Psoas muscle (tissue), 7 donors: ENCODE measurements at regions not wholly inside any gene's neighbourhood (a gene's known extent, or its start where the extent isn't known, plus 50 kb on each side); places are given as distances from the start of the nearest gene placed in this dataset.

Source experiments
- ATAC-seq, 4 donors: fragments of 200-7000 bp; cut with Tn5 transposase; one replicate each; pipeline ENCODE4 v1.9.1; 2020; ENCODE audit warnings: moderate library complexity in 3 of 4, mild to moderate bottlenecking in 2 of 4
- DNase-seq, 2 donors: peaks; one replicate each; pipeline ENCODE4 v3.0.0-alpha.2; 2020
- H3K27ac ChIP-seq: fragments of 200-600 bp; one replicate; pipeline ENCODE4 v1.8.0; 2022
- H3K27me3 ChIP-seq, 3 donors: fragments of 200-600 bp in 1 of 3; one replicate each; pipeline versions ENCODE4 v1.6.1 to v1.8.0; 2013 to 2022; ENCODE audit warnings: low read length in 2 of 3, mild to moderate bottlenecking in 2 of 3, moderate library complexity in 1 of 3; ENCODE audit not compliant: insufficient read depth in 3 of 3
- H3K36me3 ChIP-seq, 2 donors: fragments of 200-600 bp in 1 of 2; one replicate each; pipeline versions ENCODE4 v1.6.1 to v1.8.0; 2013 to 2022; ENCODE audit warnings: low read depth in 1 of 2, mild to moderate bottlenecking in 1 of 2, moderate library complexity in 1 of 2; ENCODE audit not compliant: insufficient read depth in 1 of 2
- H3K4me1 ChIP-seq: fragments of 200-600 bp; one replicate; pipeline ENCODE4 v1.8.0; 2022
- H3K4me3 ChIP-seq: fragments of 200-600 bp; one replicate; pipeline ENCODE4 v1.8.0; 2022; ENCODE audit warnings: mild to moderate bottlenecking
- H3K9me3 ChIP-seq: fragments of 200-600 bp; one replicate; pipeline ENCODE4 v1.8.0; 2022
- WGBS, 3 donors: extraction: QIAGEN DNeasy Blood & Tissue Kit; methylation state at CpG; one replicate each; pipeline versions ENCODE4 v1.1.6 to v1.1.7; 2013; 5-methylcytosine and 5-hydroxymethylcytosine counted together
- intact Hi-C, 2 donors: fragments of 100-400 bp; cut with DNase I; formaldehyde crosslinking; loops; one replicate each; pipeline versions ENCODE4 v1.11.0 to v1.14.2; 2022
- TF ChIP-seq, protein P1 (sequence below): fragments of 200-600 bp; IDR thresholded peaks from one replicate; pipeline ENCODE4 v1.8.0; 2022; ENCODE audit warnings: antibody characterized with exemption
- donor health status: healthy with polysubstance abuse.
- donor health status: DM: no; HTN: no; CAD: no; lungs with moderate emphysema.
- donor health status: Bipolar disorder and iron deficiency.
- donor health status: healthy.
- donor health status: DM: yes; HTN: yes; CAD: no.
- donor health status: DM: no; HTN: no; CAD: no.
- donor health status: DM: yes; HTN: yes; CAD: no.

DNA sequence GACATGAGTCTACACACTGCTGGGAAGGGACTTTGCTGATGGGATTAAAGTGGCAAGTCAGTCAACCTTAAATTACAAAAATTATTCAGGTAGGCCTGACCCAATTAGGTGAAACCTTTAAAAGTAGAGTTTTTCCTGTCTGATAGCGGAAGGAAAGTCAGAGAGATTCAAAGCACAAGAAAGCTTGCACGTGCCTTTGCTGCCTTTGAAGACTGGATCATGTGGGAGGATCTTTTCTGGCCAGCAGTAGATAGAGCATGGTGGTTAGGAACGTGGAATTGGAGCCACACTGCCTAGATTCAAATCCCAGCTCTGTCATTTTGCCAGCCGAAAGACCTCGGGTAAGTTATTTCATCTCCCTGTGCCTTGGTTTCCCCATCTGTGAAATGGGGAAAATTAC lies 265.8 kb upstream of the PROK2 start:
- WGBS, 3 donors: 91 to 92% (median 92%) methylated on average over 5 of the region's 5 CpGs
- intact Hi-C loops: no loop called here

DNA sequence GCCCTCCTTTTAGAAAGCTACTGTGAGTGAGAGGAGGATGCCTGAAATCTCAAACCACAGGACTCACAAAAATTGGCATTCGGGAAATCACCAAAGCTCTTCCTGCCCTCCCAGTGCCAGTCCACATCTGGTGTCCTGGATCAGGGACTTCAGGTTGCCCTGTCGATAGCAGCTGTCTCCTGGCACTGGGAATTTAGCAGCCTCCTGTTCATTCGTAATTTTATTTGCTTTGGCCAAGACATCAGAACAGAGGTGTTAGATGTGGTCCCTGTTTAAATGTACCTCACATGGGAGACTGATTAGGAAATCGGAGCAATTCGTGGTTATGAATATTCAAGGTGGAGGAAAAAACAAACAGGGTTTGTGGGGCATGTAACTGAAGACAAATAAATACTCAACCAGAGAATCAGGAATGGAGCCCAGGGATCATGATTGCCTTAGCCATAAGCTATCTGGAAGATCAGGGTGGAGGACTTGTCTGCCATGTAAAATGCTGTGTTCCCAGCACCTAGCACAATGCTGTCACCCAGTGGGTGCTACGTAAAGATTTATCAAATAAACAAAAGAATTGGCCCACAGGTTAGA lies 265.2 kb upstream of the PROK2 start:
- Histone ChIP-seq H3K4me1 (no peaks in the 10 kb centered on the region), H3K36me3 (no peaks in the 10 kb centered on the region), H3K27me3 (no peaks in the 10 kb centered on the region), H3K9me3 (no peaks in the 10 kb centered on the region), H3K4me3 (no peak overlapping the region), H3K27ac (no peak overlapping the region)
- ATAC-seq: no peak
- DNase-seq: no peak
- intact Hi-C loops: no loop called here
- WGBS, 3 donors: 65 to 69% (median 68%) methylated on average over 6 of the region's 6 CpGs
- TF ChIP-seq, protein P1, sequence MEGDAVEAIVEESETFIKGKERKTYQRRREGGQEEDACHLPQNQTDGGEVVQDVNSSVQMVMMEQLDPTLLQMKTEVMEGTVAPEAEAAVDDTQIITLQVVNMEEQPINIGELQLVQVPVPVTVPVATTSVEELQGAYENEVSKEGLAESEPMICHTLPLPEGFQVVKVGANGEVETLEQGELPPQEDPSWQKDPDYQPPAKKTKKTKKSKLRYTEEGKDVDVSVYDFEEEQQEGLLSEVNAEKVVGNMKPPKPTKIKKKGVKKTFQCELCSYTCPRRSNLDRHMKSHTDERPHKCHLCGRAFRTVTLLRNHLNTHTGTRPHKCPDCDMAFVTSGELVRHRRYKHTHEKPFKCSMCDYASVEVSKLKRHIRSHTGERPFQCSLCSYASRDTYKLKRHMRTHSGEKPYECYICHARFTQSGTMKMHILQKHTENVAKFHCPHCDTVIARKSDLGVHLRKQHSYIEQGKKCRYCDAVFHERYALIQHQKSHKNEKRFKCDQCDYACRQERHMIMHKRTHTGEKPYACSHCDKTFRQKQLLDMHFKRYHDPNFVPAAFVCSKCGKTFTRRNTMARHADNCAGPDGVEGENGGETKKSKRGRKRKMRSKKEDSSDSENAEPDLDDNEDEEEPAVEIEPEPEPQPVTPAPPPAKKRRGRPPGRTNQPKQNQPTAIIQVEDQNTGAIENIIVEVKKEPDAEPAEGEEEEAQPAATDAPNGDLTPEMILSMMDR: no peak

More for the DNA sequence above, 265.8 kb upstream of the PROK2 start:
- TF ChIP-seq, protein P1: no peak
- Histone ChIP-seq H3K4me3 (no peak overlapping the region), H3K9me3 (no peaks in the 10 kb centered on the region), H3K36me3 (no peaks in the 10 kb centered on the region), H3K4me1 (no peaks in the 10 kb centered on the region), H3K27me3 (no peaks in the 10 kb centered on the region), H3K27ac (no peak overlapping the region)
- no peak for DNase-seq
- no peak for ATAC-seq

DNA sequence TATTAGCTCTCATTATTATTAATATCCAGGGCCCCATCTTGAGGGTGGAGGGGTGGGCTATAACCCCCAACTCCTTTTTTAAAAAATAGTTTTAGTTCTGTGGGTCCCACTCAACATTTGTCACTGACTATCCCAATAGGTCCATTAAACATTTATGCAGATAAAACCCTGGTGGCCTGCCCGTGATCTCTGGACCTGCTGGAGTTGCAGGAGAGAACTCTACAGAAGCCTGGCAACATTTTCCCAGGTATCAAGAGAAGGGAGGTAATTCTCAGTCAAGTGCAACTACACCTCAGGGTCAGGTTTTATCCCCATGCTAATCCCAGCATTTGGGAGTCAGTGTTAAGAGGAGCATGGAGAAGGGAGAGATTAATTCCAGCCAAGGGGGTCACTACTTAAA lies 264.4 kb upstream of the PROK2 start:
- Histone ChIP-seq H3K9me3 (no peaks in the 10 kb centered on the region), H3K36me3 (no peaks in the 10 kb centered on the region), H3K27me3 (no peaks in the 10 kb centered on the region), H3K4me3 (no peak overlapping the region), H3K27ac (no peak overlapping the region), H3K4me1 (no peaks in the 10 kb centered on the region)
- 88 to 96% (median 90%) methylated on average over 1 of the region's 1 CpG for WGBS, 3 donors
- intact Hi-C loops: no loop called here
- TF ChIP-seq, protein P1: no peak
- no peak for ATAC-seq
- DNase-seq: no peak

DNA sequence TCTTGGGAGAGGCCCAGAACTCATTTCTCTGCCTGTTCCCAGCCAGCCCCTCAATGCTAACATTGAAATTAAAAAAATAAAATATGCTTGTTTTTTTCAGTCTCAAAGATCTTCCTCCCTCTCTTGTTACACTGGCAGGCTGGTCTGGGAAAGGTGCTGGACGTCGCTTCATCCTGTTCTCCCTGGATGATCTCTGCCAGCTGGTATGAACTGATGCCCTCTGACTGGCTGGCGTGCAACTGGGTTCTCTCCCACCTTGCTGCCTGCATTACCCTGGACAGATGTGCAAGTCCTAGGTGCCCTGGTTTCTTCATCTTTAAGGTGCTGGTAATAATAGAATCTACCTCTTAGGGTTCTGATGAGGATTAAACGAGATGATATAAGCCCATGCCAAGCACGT lies 263.9 kb upstream of the PROK2 start:
- ATAC-seq (no peak), DNase-seq (no peak)
- Histone ChIP-seq H3K4me1 (no peaks in the 10 kb centered on the region), H3K36me3 (no peaks in the 10 kb centered on the region), H3K27me3 (no peaks in the 10 kb centered on the region), H3K4me3 (no peak overlapping the region), H3K27ac (no peak overlapping the region), H3K9me3 (no peaks in the 10 kb centered on the region)
- TF ChIP-seq, protein P1: no peak
- WGBS, 3 donors: 61 to 73% (median 69%) methylated on average over 5 of the region's 5 CpGs
- intact Hi-C loops: no loop called here

DNA sequence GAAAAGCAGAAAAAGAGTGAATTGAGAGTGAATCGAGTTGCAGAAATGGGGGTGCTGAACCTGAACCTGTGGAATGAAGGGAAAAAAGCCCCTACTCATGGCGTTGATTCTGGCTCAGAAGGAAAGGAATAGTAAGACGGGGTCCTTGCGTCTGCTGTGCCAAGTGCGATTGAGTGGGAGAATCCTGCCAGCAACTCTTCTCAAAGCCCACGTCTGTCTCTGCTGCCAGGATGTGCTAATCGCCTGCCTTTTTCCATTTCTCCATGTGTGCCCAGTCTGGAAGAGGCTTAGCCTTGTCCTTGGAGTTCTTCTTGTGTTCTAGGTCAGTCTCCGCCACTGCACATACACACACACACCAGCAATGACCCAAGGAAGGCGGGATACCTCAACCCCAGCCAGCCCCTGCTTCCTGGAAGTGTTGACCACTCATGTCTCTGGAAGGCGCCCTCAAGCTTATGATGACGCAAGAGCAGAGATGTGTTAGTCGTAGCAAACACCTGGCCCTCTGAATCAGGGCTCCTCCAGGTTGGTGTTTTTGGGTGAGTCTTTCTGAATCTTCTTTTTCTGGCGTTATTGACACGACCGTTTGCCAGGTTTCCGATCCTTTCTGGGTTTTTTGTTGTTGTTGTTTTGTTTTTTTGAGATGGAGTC lies 262.4 kb upstream of the PROK2 start:
- Histone ChIP-seq H3K27ac (no peak overlapping the region), H3K27me3 (no peaks in the 10 kb centered on the region), H3K36me3 (no peaks in the 10 kb centered on the region), H3K9me3 (no peaks in the 10 kb centered on the region), H3K4me1 (no peaks in the 10 kb centered on the region), H3K4me3 (no peak overlapping the region)
- ATAC-seq: no peak
- intact Hi-C loops: no loop called here
- TF ChIP-seq, protein P1: no peak
- no peak for DNase-seq
- 89 to 90% (median 90%) methylated on average over 16 of the region's 16 CpGs for whole genome bisulfite sequencing, 3 donors
